Activated T-cell treated with anti-CD3 and anti-CD28 coated beads, Interleukin-2, amount 50 U/mL, for 4 hours (primary cell): ENCODE measurements at regions not wholly inside any gene's neighbourhood (a gene's known extent, or its start where the extent isn't known, plus 50 kb on each side); places are given as distances from the start of the nearest gene placed in this dataset.

ENCODE experiments used
- ATAC-seq, 2 donors: fragments of 200-7000 bp; cut with Tn5 transposase; one replicate each; pipeline ENCODE4 v1.10.0; 2021
- DNase-seq: peaks from one replicate; pipeline ENCODE4 v3.0.0-alpha.2; 2020
- H3K27me3 Mint-ChIP-seq: one replicate; pipeline ENCODE4 v1.8.0; 2021; ENCODE audit warnings: low read depth, mixed read lengths
- H3K36me3 Mint-ChIP-seq: one replicate; pipeline ENCODE4 v1.8.0; 2022; ENCODE audit warnings: mixed read lengths; ENCODE audit not compliant: insufficient read depth
- H3K4me1 Mint-ChIP-seq: one replicate; pipeline ENCODE4 v1.8.0; 2021; ENCODE audit warnings: low read depth, mixed read lengths
- H3K4me3 Mint-ChIP-seq: one replicate; pipeline ENCODE4 v1.8.0; 2021; ENCODE audit warnings: mild to moderate bottlenecking, moderate library complexity, mixed read lengths
- H3K9me3 Mint-ChIP-seq: one replicate; pipeline ENCODE4 v1.8.0; 2021; ENCODE audit warnings: mixed read lengths

GRCh38 chr14:76941544-76941943 lies 87.0 kb downstream of the IRF2BPL start:
- H3K27me3 Mint-ChIP-seq: no peaks in the 10 kb centered on the region
- no peaks in the 10 kb centered on the region for H3K9me3 Mint-ChIP-seq
- no peaks in the 10 kb centered on the region for H3K36me3 Mint-ChIP-seq
- ATAC-seq (no peak), DNase-seq (no peak)
- no peak overlapping the region for H3K4me3 Mint-ChIP-seq
- peaks cover 11% of the 10 kb centered on the region for H3K4me1 Mint-ChIP-seq

GRCh38 chr14:76940021-76940760 lies 88.3 kb downstream of the IRF2BPL start:
- no peaks in the 10 kb centered on the region for H3K36me3 Mint-ChIP-seq
- H3K4me3 Mint-ChIP-seq: no peak overlapping the region
- peaks cover 10% of the 10 kb centered on the region for H3K4me1 Mint-ChIP-seq
- DNase-seq (no peak), ATAC-seq (no peak)
- no peaks in the 10 kb centered on the region for H3K9me3 Mint-ChIP-seq
- no peaks in the 10 kb centered on the region for H3K27me3 Mint-ChIP-seq

GRCh38 chr14:76939015-76939742 lies 89.3 kb downstream of the IRF2BPL start:
- Mint-ChIP-seq H3K36me3 (no peaks in the 10 kb centered on the region), H3K9me3 (no peaks in the 10 kb centered on the region)
- no peak for ATAC-seq

GRCh38 chr14:76938092-76938500 lies 90.4 kb downstream of the IRF2BPL start:
- no peak overlapping the region for H3K4me3 Mint-ChIP-seq
- peaks cover 13% of the 10 kb centered on the region for H3K4me1 Mint-ChIP-seq
- H3K9me3 Mint-ChIP-seq: no peaks in the 10 kb centered on the region
- DNase-seq (no peak), ATAC-seq (no peak)
- no peaks in the 10 kb centered on the region for H3K36me3 Mint-ChIP-seq
- no peaks in the 10 kb centered on the region for H3K27me3 Mint-ChIP-seq

More at GRCh38 chr14:76939015-76939742, 89.3 kb downstream of the IRF2BPL start:
- Mint-ChIP-seq H3K4me1 (peaks cover 10% of the 10 kb centered on the region), H3K4me3 (no peak overlapping the region), H3K27me3 (no peaks in the 10 kb centered on the region)
- DNase-seq: no peak

GRCh38 chr14:76937181-76938091 lies 91.1 kb downstream of the IRF2BPL start:
- no peaks in the 10 kb centered on the region for H3K9me3 Mint-ChIP-seq

GRCh38 chr14:76936483-76936882 lies 92.0 kb downstream of the IRF2BPL start:
- peaks cover 20% of the 10 kb centered on the region for H3K4me1 Mint-ChIP-seq
- ATAC-seq: no peak
- H3K36me3 Mint-ChIP-seq: no peaks in the 10 kb centered on the region
- no peaks in the 10 kb centered on the region for H3K27me3 Mint-ChIP-seq
- no peak for DNase-seq
- no peaks in the 10 kb centered on the region for H3K9me3 Mint-ChIP-seq
- H3K4me3 Mint-ChIP-seq: no peak overlapping the region

More at GRCh38 chr14:76937181-76938091, 91.1 kb downstream of the IRF2BPL start:
- DNase-seq (no peak), ATAC-seq (no peak)
- no peak overlapping the region for H3K4me3 Mint-ChIP-seq
- H3K36me3 Mint-ChIP-seq: no peaks in the 10 kb centered on the region
- no peaks in the 10 kb centered on the region for H3K27me3 Mint-ChIP-seq
- peaks cover 14% of the 10 kb centered on the region for H3K4me1 Mint-ChIP-seq

- Mint-ChIP-seq H3K36me3 (no peaks in the 10 kb centered on the region), H3K27me3 (no peaks in the 10 kb centered on the region), H3K9me3 (no peaks in the 10 kb centered on the region), H3K4me3 (no peak overlapping the region), H3K4me1 (peaks cover 47% of the 10 kb centered on the region)
- DNase-seq (no peak), ATAC-seq (no peak)
Measured at GRCh38 chr14:76933515-76933914, 95.0 kb downstream of the IRF2BPL start.

- DNase-seq: no peak
- no peaks in the 10 kb centered on the region for H3K9me3 Mint-ChIP-seq
- no peak overlapping the region for H3K4me3 Mint-ChIP-seq
- ATAC-seq: no peak
- no peaks in the 10 kb centered on the region for H3K27me3 Mint-ChIP-seq
- no peaks in the 10 kb centered on the region for H3K36me3 Mint-ChIP-seq
- peaks cover 63% of the 10 kb centered on the region for H3K4me1 Mint-ChIP-seq
Measured at GRCh38 chr14:76931631-76932402, 96.7 kb downstream of the IRF2BPL start.

- DNase-seq (no peak), ATAC-seq (no peak)
- H3K4me3 Mint-ChIP-seq: no peak overlapping the region
- H3K27me3 Mint-ChIP-seq: no peaks in the 10 kb centered on the region
- H3K9me3 Mint-ChIP-seq: no peaks in the 10 kb centered on the region
- H3K36me3 Mint-ChIP-seq: no peaks in the 10 kb centered on the region
- H3K4me1 Mint-ChIP-seq: peaks cover 71% of the 10 kb centered on the region
Measured at GRCh38 chr14:76930549-76930948, 98.0 kb downstream of the IRF2BPL start.

GRCh38 chr14:76929927-76930326 lies 98.6 kb downstream of the IRF2BPL start:
- H3K36me3 Mint-ChIP-seq: no peaks in the 10 kb centered on the region
- H3K9me3 Mint-ChIP-seq: no peaks in the 10 kb centered on the region
- H3K4me1 Mint-ChIP-seq: peaks cover 78% of the 10 kb centered on the region
- H3K4me3 Mint-ChIP-seq: peak overlapping the region; percentile 51
- peak; percentile 46 for DNase-seq
- no peaks in the 10 kb centered on the region for H3K27me3 Mint-ChIP-seq
- ATAC-seq: peak; percentile 76 to 79

- Mint-ChIP-seq H3K4me3 (no peak overlapping the region), H3K4me1 (peaks cover 81% of the 10 kb centered on the region), H3K36me3 (no peaks in the 10 kb centered on the region), H3K27me3 (no peaks in the 10 kb centered on the region), H3K9me3 (no peaks in the 10 kb centered on the region)
- ATAC-seq (no peak), DNase-seq (no peak)
Measured at GRCh38 chr14:76927971-76928700, 100.4 kb downstream of the IRF2BPL start.

- no peaks in the 10 kb centered on the region for H3K27me3 Mint-ChIP-seq
- no peaks in the 10 kb centered on the region for H3K36me3 Mint-ChIP-seq
- DNase-seq: peak; percentile 43
- peak overlapping the region; percentile 54 for H3K4me3 Mint-ChIP-seq
- peaks cover 79% of the 10 kb centered on the region for H3K4me1 Mint-ChIP-seq
- H3K9me3 Mint-ChIP-seq: no peaks in the 10 kb centered on the region
- ATAC-seq: peak; percentile 67 to 74
Measured at GRCh38 chr14:76926521-76927251, 100.5 kb downstream of the LRRC74A start.

- ATAC-seq (no peak), DNase-seq (no peak)
- H3K4me3 Mint-ChIP-seq: no peak overlapping the region
- no peaks in the 10 kb centered on the region for H3K36me3 Mint-ChIP-seq
- H3K27me3 Mint-ChIP-seq: no peaks in the 10 kb centered on the region
- H3K4me1 Mint-ChIP-seq: peaks cover 76% of the 10 kb centered on the region
- H3K9me3 Mint-ChIP-seq: no peaks in the 10 kb centered on the region
Measured at GRCh38 chr14:76925097-76925441, 98.9 kb downstream of the LRRC74A start.
